Bronchial epithelial cell (primary cell): ENCODE measurements at regions not wholly inside any gene's neighbourhood (a gene's known extent, or its start where the extent isn't known, plus 50 kb on each side); places are given as distances from the start of the nearest gene placed in this dataset.

ENCODE experiments used
- DNase-seq: peaks from one replicate; pipeline ENCODE4 v3.0.0-alpha.2; 2010; ENCODE audit warnings: low read depth
- FAIRE-seq: peaks from 2 replicates; lab custom pipeline; 2011; peaks lifted over from hg19 to GRCh38; lab: Jason Lieb, UNC
- H3K27me3 ChIP-seq: 2 replicates; pipeline ENCODE4 v1.5.1; 2011; ENCODE audit warnings: low read length; ENCODE audit not compliant: control insufficient read depth, insufficient read depth
- H3K36me3 ChIP-seq: 2 replicates; pipeline ENCODE4 v1.5.1; 2011; ENCODE audit warnings: low read length; ENCODE audit not compliant: control insufficient read depth, insufficient read depth
- H3K4me3 ChIP-seq: 2 replicates; pipeline ENCODE4 v1.5.1; 2011; ENCODE audit warnings: mild to moderate bottlenecking, low read depth, low read length, control low read depth
- CTCF ChIP-seq: IDR thresholded peaks from 2 replicates; pipeline ENCODE4 v1.5.1; 2011; ENCODE audit warnings: mild to moderate bottlenecking, moderate library complexity, low read length, control low read depth, inconsistent platforms; ENCODE audit not compliant: insufficient read depth, severe bottlenecking

GRCh38 chr6:92752114-92752513, 667.2 kb downstream of the EPHA7 start:
- TF ChIP-seq CTCF, result no peak
- Histone ChIP-seq H3K27me3 (no peaks in the 10 kb centered on the region), H3K36me3 (no peaks in the 10 kb centered on the region), H3K4me3 (no peak overlapping the region)
- FAIRE-seq, result no peak
- no peak for DNase-seq

GRCh38 chr6:92748131-92748530, 671.2 kb downstream of the EPHA7 start:
- FAIRE-seq (no peak), DNase-seq (peak; percentile 83)
- Histone ChIP-seq H3K36me3 (no peaks in the 10 kb centered on the region), H3K27me3 (no peaks in the 10 kb centered on the region), H3K4me3 (no peak overlapping the region)
- TF ChIP-seq CTCF, result no peak

- no peaks in the 10 kb centered on the region for H3K36me3 ChIP-seq
- DNase-seq (no peak), FAIRE-seq (no peak)
- H3K4me3 ChIP-seq, result no peak overlapping the region
- no peaks in the 10 kb centered on the region for H3K27me3 ChIP-seq
- TF ChIP-seq CTCF, result no peak
Observed at GRCh38 chr6:92737983-92738382, 681.4 kb downstream of the EPHA7 start.

- Histone ChIP-seq H3K36me3 (no peaks in the 10 kb centered on the region), H3K27me3 (no peaks in the 10 kb centered on the region), H3K4me3 (no peak overlapping the region)
- DNase-seq (no peak), FAIRE-seq (no peak)
- TF ChIP-seq CTCF, result no peak
Observed at GRCh38 chr6:92723390-92723931, 695.9 kb downstream of the EPHA7 start.

GRCh38 chr6:92719773-92720172, 699.6 kb downstream of the EPHA7 start:
- TF ChIP-seq CTCF, result no peak
- no peaks in the 10 kb centered on the region for H3K27me3 ChIP-seq
- H3K36me3 ChIP-seq, result no peaks in the 10 kb centered on the region
- DNase-seq, result no peak
- no peak for FAIRE-seq
- H3K4me3 ChIP-seq, result no peak overlapping the region

- FAIRE-seq (no peak), DNase-seq (no peak)
- Histone ChIP-seq H3K36me3 (no peaks in the 10 kb centered on the region), H3K27me3 (no peaks in the 10 kb centered on the region), H3K4me3 (no peak overlapping the region)
- no peak for TF ChIP-seq CTCF
Observed at GRCh38 chr6:92716638-92717037, 702.7 kb downstream of the EPHA7 start.
